Left lung (tissue), 4 donors: ENCODE measurements at regions not wholly inside any gene's neighbourhood (a gene's known extent, or its start where the extent isn't known, plus 50 kb on each side); places are given as distances from the start of the nearest gene placed in this dataset.

Experiments
- ATAC-seq: fragments of 200-7000 bp; cut with Tn5 transposase; one replicate; pipeline ENCODE4 v1.9.1; 2020; ENCODE audit warnings: moderate library complexity
- DNase-seq, 4 donors: peaks; one replicate each; pipeline ENCODE4 v3.0.0-alpha.2; 2013 to 2020
- H3K27ac ChIP-seq, 2 donors: fragments of 200-600 bp; sonication (generic) in 1 of 2; one replicate each; pipeline versions ENCODE4 v1.5.0 to v1.8.0; 2020 to 2021
- H3K27me3 ChIP-seq, 2 donors: fragments of 200-600 bp; sonication (generic) in 1 of 2; one replicate each; pipeline versions ENCODE4 v1.5.0 to v1.8.0; 2020 to 2021
- H3K36me3 ChIP-seq, 2 donors: fragments of 200-600 bp; sonication (generic) in 1 of 2; one replicate each; pipeline versions ENCODE4 v1.5.0 to v1.8.0; 2020 to 2021
- H3K4me1 ChIP-seq, 2 donors: fragments of 200-600 bp; one replicate each; pipeline ENCODE4 v1.8.0; 2021
- H3K4me3 ChIP-seq, 2 donors: fragments of 200-600 bp; sonication (generic) in 1 of 2; one replicate each; pipeline versions ENCODE4 v1.5.0 to v1.8.0; 2020 to 2021; ENCODE audit warnings: mild to moderate bottlenecking in 1 of 2
- H3K9me3 ChIP-seq, 2 donors: fragments of 200-600 bp; sonication (generic) in 1 of 2; one replicate each; pipeline versions ENCODE4 v1.5.0 to v1.8.0; 2020 to 2021
- CTCF ChIP-seq, 2 donors: fragments of 200-600 bp; sonication (generic) in 1 of 2; IDR thresholded peaks; one replicate each; pipeline versions ENCODE4 v1.5.0 to v1.8.0; 2021; ENCODE audit warnings: antibody characterized with exemption in 2 of 2
- intact Hi-C, 2 donors: fragments of 100-400 bp; cut with DNase I; formaldehyde crosslinking; loops; one replicate each; pipeline versions ENCODE4 v1.11.2 to v1.14.2; 2022
- donor health status: DM: no; HTN: yes; CAD: no.
- donor health status: DM: no; HTN: no; CAD: no.

DNA sequence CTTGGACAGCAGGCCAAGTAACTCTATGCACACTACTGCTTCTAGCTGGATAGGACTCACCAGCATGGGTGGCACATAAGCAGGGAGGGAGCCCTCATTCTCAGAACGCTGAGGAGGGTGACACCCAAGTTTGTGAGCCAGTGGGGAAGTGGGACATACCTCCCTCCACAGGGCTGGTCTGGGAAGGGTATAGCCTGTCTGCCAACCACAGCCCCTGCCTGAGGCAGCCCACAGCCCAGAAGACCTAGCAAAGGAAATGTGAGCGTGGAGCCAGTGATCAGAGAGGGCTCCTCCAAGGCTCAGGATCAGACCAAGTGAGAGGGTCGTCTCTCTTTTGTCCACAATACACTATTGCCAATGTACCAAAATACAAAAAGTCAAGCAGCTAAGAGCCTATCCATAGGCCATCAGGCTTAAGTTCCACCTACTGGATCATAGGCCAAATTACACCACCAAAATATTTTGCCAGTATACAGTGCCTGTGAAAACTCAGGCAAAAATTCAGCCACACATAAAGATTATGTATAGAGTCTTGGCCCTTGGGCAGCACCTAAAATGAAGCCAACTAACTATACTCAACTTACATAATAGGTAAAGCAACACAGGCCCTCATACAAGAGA is 1203.1 kb downstream of the PCDH18 start:
- no peaks in the 10 kb centered on the region for H3K36me3 ChIP-seq
- TF ChIP-seq CTCF (IDR thresholded peaks at IDR 0.05), result no peak
- DNase-seq, result no peak
- H3K27me3 ChIP-seq, result no peaks in the 10 kb centered on the region
- intact Hi-C loops, result no loop called here
- no peak overlapping the region for H3K4me3 ChIP-seq
- no peaks in the 10 kb centered on the region for H3K4me1 ChIP-seq
- H3K27ac ChIP-seq, result no peak overlapping the region
- no peaks in the 10 kb centered on the region for H3K9me3 ChIP-seq
- no peak for ATAC-seq

DNA sequence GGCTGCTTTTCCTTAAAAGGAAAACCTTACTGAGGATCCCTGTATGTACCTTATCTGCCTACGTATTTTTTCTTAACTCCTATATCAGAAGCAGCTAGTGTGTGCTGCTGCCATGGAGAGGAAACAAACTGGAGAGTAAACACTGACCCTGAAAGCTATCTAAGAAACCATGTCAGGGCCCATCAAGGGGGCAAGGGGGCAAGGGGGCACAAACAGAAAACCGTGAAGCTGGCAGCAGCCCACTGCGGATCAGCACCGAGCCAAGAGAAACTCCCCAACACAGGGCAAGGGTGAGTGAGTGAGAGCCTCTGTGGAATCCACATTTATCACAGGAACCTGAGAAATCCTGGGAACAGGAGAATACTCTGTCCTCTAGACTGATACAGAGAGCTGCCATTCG is 1204.2 kb downstream of the PCDH18 start:
- Histone ChIP-seq H3K27ac (no peak overlapping the region), H3K36me3 (no peaks in the 10 kb centered on the region), H3K4me1 (no peaks in the 10 kb centered on the region), H3K9me3 (no peaks in the 10 kb centered on the region), H3K4me3 (no peak overlapping the region), H3K27me3 (no peaks in the 10 kb centered on the region)
- no peak for TF ChIP-seq CTCF (IDR thresholded peaks at IDR 0.05)
- intact Hi-C loops, result no loop called here
- no peak for DNase-seq
- ATAC-seq, result no peak

DNA sequence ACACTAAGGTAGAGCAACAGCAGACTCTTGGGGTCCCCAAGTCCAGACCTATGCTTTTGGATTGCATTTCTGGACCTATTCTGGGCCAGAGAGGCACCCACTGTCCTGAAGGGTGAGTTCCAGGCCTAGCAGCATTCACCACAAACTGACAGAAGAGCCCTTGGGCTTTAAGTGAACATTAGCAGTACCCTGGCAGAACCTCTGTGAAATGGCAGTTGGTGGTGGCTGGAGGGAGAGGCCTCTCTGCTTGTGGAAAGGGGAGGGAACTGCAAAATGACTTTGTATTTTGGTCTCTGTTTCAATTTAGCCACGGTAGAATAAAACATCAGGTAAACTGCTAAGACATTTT is 1211.9 kb downstream of the PCDH18 start:
- ATAC-seq, result no peak
- Histone ChIP-seq H3K4me1 (no peaks in the 10 kb centered on the region), H3K27me3 (no peaks in the 10 kb centered on the region), H3K36me3 (no peaks in the 10 kb centered on the region), H3K4me3 (no peak overlapping the region), H3K27ac (no peak overlapping the region), H3K9me3 (no peaks in the 10 kb centered on the region)
- no peak for TF ChIP-seq CTCF (IDR thresholded peaks at IDR 0.05)
- intact Hi-C loops, result no loop called here
- no peak for DNase-seq

GRCh38 chr4:136319789-136320464 is 1212.4 kb downstream of the PCDH18 start:
- no peak for TF ChIP-seq CTCF (IDR thresholded peaks at IDR 0.05)
- Histone ChIP-seq H3K4me1 (no peaks in the 10 kb centered on the region), H3K4me3 (no peak overlapping the region), H3K27ac (no peak overlapping the region), H3K27me3 (no peaks in the 10 kb centered on the region), H3K36me3 (no peaks in the 10 kb centered on the region), H3K9me3 (no peaks in the 10 kb centered on the region)
- intact Hi-C loops, result no loop called here
- DNase-seq, result no peak
- ATAC-seq, result peak; percentile 18

DNA sequence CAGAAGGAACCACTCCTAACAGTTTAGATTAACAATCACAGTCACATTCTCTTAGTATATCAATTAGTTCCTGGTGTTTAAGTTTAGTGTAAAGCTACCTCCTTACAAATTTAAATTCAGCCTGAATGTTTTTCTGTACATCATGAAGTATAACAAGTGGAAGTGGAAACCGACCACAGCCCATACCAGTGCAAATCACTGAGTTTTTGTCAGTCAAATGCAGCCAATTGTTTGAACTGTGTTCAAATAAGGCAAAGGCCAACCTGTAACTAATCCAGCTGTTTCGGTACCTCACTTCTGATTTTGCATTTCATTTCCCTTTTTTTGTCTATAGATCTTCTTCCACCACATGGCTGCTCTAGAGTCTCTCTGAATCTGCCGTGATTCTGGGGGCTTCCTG is 1215.3 kb downstream of the PCDH18 start:
- no peak for TF ChIP-seq CTCF (IDR thresholded peaks at IDR 0.05)
- Histone ChIP-seq H3K27ac (no peak overlapping the region), H3K27me3 (no peaks in the 10 kb centered on the region), H3K4me1 (no peaks in the 10 kb centered on the region), H3K9me3 (peaks cover 0 to under 1% of the 10 kb centered on the region in 2 donors), H3K4me3 (no peak overlapping the region), H3K36me3 (no peaks in the 10 kb centered on the region)
- ATAC-seq (no peak), DNase-seq (no peak)
- intact Hi-C loops, result no loop called here
